ENCODE measurements at regions not wholly inside any gene's neighbourhood (a gene's known extent, or its start where the extent isn't known, plus 50 kb on each side); places are given as distances from the start of the nearest gene placed in this dataset.

DNA sequence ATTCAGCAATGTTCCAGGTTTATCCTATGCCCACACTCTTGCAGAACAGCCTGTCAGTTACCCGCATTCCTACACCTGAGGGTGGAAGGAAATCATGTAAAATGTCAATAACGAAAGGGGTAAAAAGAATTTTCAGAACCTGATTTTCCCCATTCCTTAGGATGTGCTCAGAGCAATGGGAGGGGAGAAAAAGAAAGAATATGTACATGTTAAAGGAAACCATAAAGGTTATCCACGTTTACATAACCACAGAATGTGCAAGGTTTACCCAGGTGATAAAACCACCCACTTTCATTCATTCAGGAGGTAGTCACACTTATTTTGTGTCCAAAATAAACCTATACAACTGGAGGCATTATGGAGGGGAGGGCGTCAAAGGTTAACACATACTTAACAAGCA is 335.5 kb downstream of the ZNF674 start:
- Histone ChIP-seq H3K4me1 (ENCODE audit: control insufficient read depth, extremely low read depth, insufficient read depth, low read length) (peaks cover 34% of the 10 kb centered on the region), H2AFZ (ENCODE audit: control insufficient read depth, low read length) (no peak overlapping the region), H3K9me3 (ENCODE audit: control insufficient read depth, low read depth, low read length) (no peaks in the 10 kb centered on the region), H3K79me2 (ENCODE audit: control insufficient read depth, insufficient read depth, low read length) (no peaks in the 10 kb centered on the region), H3K36me3 (ENCODE audit: control insufficient read depth in 2 of 2, extremely low read depth in 1 of 2, insufficient read depth in 2 of 2, low read length in 2 of 2) (no peaks in the 10 kb centered on the region), H3K4me3 (ENCODE audit: control insufficient read depth in 2 of 3, extremely low read depth in 1 of 3, insufficient read depth in 2 of 3, low read depth in 1 of 3, low read length in 3 of 3) (no peak overlapping the region), H3K27me3 (ENCODE audit: control insufficient read depth, extremely low read depth, insufficient read depth, low read length) (no peaks in the 10 kb centered on the region), H3K9ac (ENCODE audit: control insufficient read depth, extremely low read depth, insufficient read depth, low read length) (no peak overlapping the region), H3K9me1 (ENCODE audit: control insufficient read depth, extremely low read depth, insufficient read depth, low read length) (no peaks in the 10 kb centered on the region), H3K27ac (ENCODE audit: control insufficient read depth, insufficient read depth, low read length) (peak overlapping the region; percentile 59), H4K20me1 (ENCODE audit: control insufficient read depth, extremely low read depth, insufficient read depth, low read length) (no peaks in the 10 kb centered on the region), H3K4me2 (ENCODE audit: control insufficient read depth, extremely low read depth, insufficient read depth, low read depth, low read length) (peak overlapping the region; percentile 57)
- dilution Hi-C loops (cut with MboI; ENCODE audit: extremely low pct_ligation_motif_present, low sequenced_read_pairs) = no loop called here
- no peak for TF ChIP-seq EZH2 (IDR thresholded peaks at IDR 0.05; ENCODE audit: low read length)
- TF ChIP-seq CTCF (optimal IDR thresholded peaks at IDR 0.05 in 1 of 3, IDR thresholded peaks at IDR 0.05 in 1 of 3, conservative IDR thresholded peaks at IDR 0.05 in 1 of 3; ENCODE audit: extremely low read depth in 1 of 3, insufficient read depth in 2 of 3, low read length in 3 of 3) = no peak
- DNase-seq (ENCODE audit: low read depth, low spot score) = peak; percentile 73
- peak; percentile 81 for FAIRE-seq

GRCh38 chrX:46209037-46209436 is 336.2 kb downstream of the ZNF674 start:
- Histone ChIP-seq H3K36me3 (ENCODE audit: control insufficient read depth in 2 of 2, extremely low read depth in 1 of 2, insufficient read depth in 2 of 2, low read length in 2 of 2) (no peaks in the 10 kb centered on the region), H3K4me3 (ENCODE audit: control insufficient read depth in 2 of 3, extremely low read depth in 1 of 3, insufficient read depth in 2 of 3, low read depth in 1 of 3, low read length in 3 of 3) (no peak overlapping the region), H3K79me2 (ENCODE audit: control insufficient read depth, insufficient read depth, low read length) (no peaks in the 10 kb centered on the region), H4K20me1 (ENCODE audit: control insufficient read depth, extremely low read depth, insufficient read depth, low read length) (no peaks in the 10 kb centered on the region), H3K4me1 (ENCODE audit: control insufficient read depth, extremely low read depth, insufficient read depth, low read length) (peaks cover 34% of the 10 kb centered on the region), H3K9ac (ENCODE audit: control insufficient read depth, extremely low read depth, insufficient read depth, low read length) (no peak overlapping the region), H3K9me3 (ENCODE audit: control insufficient read depth, low read depth, low read length) (no peaks in the 10 kb centered on the region), H3K4me2 (ENCODE audit: control insufficient read depth, extremely low read depth, insufficient read depth, low read depth, low read length) (peak overlapping the region; percentile 57), H3K27ac (ENCODE audit: control insufficient read depth, insufficient read depth, low read length) (peak overlapping the region; percentile 39), H3K27me3 (ENCODE audit: control insufficient read depth, extremely low read depth, insufficient read depth, low read length) (no peaks in the 10 kb centered on the region), H2AFZ (ENCODE audit: control insufficient read depth, low read length) (no peak overlapping the region), H3K9me1 (ENCODE audit: control insufficient read depth, extremely low read depth, insufficient read depth, low read length) (no peaks in the 10 kb centered on the region)
- dilution Hi-C loops (cut with MboI; ENCODE audit: extremely low pct_ligation_motif_present, low sequenced_read_pairs) = no loop called here
- DNase-seq (ENCODE audit: low read depth, low spot score) = no peak
- TF ChIP-seq CTCF (optimal IDR thresholded peaks at IDR 0.05 in 1 of 3, IDR thresholded peaks at IDR 0.05 in 1 of 3, conservative IDR thresholded peaks at IDR 0.05 in 1 of 3; ENCODE audit: extremely low read depth in 1 of 3, insufficient read depth in 2 of 3, low read length in 3 of 3) (no peak), EZH2 (IDR thresholded peaks at IDR 0.05; ENCODE audit: low read length) (no peak)
- FAIRE-seq = no peak
